ENCODE measurements at regions not wholly inside any gene's neighbourhood (a gene's known extent, or its start where the extent isn't known, plus 50 kb on each side); places are given as distances from the start of the nearest gene placed in this dataset.
A peak's percentile ranks its signal among the peaks of the same experiment; 100 is the strongest.
"Not testable (repeated sequence)": the region's sequence is repeated elsewhere in the genome, so short reads cannot be mapped to it uniquely, and the experiment has no call there.

DNA sequence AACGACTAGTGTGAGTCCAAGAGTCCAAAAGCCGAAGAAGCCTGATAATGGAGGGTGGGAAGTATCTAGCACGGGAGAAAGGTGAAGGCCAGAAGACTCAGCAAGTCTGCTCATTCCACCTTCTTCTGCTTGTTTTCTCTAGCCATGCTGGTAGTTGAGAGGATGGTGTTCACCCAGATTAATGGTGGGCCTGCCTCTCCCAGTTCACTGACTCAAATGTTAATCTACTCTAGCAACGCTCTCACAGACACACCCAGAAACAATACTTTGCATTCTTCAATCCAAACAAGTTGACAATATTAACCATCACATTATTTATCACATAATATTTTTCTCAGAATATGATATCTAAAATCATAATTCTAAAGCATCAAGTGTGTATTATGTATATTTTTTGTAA, 1055.1 kb upstream of the PCDH10 start:
- no peak for DNase-seq (ENCODE audit: low spot score)

DNA sequence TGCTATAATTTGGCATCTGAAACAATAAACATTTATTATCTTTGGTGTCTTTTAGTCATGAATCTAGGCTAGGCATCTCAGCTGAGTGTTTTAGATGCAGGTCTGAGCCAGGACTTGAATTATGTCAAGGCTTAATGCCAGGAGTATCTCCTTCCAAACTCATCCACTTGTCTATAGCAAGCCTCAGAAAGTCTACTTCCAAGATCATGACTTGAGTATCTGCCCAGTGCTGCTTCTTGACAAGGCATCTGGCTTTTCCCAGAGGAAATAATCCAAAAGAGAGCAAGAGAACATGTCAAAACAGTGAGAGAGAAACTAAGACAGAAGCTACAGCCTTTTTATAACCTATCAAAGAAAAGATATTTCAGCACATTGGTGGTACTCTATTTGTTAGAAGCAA, 1052.1 kb upstream of the PCDH10 start:
- DNase-seq (ENCODE audit: low spot score) = no peak

DNA sequence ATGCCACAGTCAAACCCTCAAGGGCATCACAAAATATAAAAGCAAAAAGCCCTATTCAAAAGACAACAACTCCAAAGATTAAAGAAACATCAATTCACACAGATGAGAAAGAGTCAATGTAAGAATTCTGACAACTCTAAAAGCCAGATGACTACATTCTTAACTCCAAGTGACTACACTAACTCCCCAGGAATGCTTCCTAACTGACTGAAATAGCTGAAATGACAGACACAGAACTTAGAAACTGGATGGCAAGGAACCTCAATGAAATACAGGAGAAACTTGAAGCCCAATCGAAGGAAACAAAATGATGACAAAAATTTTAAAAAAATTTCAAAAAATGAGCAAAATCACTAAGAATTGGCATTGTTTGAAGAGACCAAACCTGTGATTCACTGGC, 1047.6 kb upstream of the PCDH10 start:
- DNase-seq (ENCODE audit: low spot score) = no peak

DNA sequence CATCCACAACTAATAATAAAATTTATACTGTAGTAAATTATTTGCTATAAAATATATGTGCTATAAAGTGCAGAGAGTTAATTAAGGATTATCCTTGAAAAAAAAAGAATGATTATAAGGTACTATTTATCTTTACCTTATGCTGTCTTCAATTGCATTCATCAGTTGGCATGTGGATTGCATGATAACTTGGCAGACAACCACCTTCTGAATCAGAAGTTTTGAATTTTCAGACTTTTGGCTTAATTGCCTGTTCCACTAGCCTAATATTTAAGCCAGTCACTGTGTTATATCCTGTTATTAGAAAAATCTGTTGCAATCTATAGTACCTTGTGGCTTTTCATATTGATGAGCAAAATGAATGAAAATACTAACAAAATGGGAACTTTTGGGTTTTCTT, 1040.3 kb upstream of the PCDH10 start:
- DNase-seq (ENCODE audit: low spot score) = no peak

DNA sequence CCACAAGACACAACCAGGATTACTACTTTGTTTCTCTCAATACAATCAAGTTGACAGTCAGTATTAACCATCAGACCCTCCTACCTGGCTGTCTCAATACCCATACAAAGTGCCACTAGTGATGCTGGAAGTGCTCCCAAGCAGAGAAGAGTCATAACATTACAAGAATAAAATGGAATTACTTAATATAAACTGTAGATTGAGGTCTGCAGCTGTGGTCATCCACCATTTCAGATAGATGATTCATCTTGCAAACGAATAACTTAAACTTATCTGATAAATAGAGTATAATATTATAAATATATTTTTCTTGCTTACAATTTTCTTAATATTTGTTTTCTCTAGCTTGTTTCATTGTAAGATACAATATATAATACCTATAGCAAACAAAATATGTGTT, 1034.2 kb upstream of the PCDH10 start:
- DNase-seq (ENCODE audit: low spot score) = no peak

DNA sequence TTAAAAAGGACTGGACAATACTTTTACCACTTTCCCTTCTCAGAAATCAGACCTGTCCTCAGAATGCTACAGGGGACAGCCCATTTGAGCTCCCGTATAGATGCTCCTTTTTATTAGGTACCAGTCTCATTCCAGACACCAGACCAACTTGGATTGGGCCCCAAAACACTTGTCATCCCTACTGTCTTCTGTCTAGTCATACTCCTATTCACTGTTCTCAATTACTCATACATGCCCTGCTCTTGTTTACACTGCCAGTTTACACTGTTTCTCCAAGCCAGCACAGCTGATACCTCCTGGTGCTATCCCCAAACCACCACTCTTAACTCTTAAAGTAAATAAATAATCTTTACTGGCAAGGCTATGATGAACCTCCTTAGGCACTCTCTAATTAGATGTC, 1026.4 kb upstream of the PCDH10 start:
- not testable (repeated sequence) for DNase-seq (ENCODE audit: low spot score)

DNA sequence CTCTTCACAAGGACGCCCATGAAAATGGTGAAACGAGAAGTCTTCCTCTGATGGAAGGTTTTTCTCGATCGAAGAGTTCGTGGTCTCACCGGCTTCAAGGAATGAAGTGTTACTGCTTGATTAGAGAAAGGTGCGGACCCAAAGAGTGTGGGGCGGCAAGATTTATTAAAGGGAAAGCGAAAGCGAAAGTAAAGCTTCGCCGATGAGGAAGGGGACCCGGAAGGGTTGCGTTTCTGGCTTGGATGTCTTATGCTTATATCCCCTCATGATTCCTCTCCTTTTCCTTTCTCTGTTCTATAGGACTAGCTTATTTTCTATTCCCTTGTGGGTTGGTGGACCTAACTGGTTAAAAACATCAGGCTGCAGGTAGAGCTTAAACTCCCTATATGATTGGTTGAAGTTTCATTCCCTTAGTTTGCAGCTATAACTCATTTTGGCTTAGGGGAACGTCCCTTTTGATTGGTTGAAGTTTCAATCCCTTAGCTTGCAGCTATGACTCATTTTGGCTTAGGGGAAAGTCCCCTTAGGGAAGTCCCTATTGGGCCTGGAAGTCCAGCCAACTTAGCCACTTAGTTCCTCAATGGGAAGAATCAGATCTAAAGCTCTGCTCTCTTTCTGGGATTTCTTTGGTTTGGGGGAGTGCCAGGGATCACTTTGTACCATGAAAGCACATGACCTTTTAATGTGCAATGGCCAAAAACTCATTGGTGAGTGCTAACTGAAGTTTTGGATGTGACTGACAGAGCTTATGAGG, 1025.0 kb upstream of the PCDH10 start:
- peak; percentile 2 for DNase-seq (ENCODE audit: low spot score)

DNA sequence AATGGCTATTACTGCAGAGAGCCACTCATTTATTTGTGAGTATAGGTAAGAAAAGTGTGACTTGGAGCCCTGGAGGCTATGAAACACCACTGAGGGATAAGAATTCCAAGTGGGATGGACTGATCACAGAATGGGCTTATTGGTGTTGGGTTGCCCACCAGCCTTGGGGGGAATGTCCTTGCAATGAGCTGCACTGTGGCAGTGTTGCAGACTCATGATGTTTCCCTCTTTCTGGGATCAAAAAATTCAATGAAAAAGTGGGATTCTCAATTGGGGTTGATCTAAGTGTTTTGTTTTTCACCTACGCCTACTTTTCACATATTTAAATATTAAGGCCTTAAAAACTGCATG, 1024.5 kb upstream of the PCDH10 start:
- no peak for DNase-seq (ENCODE audit: low spot score)

DNA sequence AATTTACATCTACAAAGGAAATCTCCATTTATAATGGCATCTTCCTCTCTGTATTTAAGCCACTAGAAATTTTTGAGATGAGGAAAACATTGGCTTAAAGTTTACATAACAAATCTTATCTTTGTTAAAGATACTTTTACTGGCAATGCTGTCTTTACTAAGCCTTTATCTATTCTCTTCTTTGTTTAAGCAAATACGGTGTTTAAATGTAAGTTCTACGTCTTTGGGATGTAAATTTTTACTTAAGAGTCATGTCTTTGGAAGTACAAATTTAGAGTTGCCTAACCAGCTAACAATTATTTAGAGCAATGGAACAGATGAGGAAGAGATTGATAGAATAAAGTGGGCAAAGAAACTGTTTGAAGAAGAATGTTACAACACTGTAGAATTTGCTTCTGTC, 1024.0 kb upstream of the PCDH10 start:
- DNase-seq (ENCODE audit: low spot score) = no peak

DNA sequence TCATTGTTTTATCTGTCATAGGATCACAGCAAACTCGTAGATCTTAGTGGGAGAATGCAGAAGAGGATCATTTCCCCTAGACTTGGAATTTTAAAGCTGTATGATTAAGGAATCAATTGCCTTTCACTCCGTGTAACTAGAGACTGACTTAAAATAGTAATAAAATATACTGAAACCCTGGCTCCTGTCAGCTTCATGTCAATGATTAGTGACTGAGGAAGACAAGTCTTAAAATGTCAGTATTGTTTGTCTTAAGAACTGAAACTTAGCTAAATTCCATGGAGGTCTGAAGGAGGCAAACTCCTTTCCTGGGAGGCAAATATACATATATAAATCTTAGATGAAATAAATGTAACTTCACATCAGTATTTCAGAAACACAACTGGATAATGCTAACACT, 1016.7 kb upstream of the PCDH10 start:
- DNase-seq (ENCODE audit: low spot score) = no peak

DNA sequence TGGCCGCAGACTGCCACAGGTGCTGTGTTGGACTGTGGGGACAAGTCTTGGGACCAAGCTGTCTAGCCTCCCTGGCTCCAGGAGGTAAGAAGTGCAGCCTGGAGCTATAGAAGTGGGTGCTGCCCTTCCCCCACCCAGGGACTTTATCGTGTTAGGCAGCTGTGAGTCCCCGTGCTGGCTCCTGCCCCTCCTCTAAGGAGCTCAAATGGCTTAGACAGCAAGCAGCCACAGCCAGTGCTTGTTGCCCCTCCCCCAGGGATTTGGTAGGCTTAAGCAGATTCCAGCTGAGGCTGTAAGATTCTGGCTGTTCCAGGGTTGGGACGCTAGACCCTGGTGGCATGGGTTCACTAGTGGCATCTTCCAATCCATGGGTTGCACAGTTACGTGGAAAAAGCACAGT, 979.4 kb upstream of the PCDH10 start:
- DNase-seq (ENCODE audit: low spot score) = no peak

DNA sequence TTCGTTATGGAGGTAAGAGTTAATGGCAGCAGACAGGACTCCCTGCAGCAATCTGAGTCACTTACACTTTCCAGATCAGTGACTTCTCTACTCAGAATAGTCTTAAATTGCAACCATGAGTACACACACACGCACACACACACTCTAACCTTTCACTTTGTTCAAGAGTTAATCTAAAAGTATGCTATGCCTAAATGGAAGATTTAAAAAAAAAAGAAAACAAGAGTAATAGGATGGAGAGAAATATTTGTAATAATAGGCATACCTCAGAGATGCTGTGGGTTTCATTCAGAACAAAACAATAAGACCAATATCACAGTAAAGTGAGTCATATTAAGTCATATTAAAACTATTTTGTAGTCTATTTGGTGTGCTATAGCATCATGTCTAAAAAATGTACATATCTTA, 969.1 kb upstream of the PCDH10 start:
- no peak for DNase-seq (ENCODE audit: low spot score)

DNA sequence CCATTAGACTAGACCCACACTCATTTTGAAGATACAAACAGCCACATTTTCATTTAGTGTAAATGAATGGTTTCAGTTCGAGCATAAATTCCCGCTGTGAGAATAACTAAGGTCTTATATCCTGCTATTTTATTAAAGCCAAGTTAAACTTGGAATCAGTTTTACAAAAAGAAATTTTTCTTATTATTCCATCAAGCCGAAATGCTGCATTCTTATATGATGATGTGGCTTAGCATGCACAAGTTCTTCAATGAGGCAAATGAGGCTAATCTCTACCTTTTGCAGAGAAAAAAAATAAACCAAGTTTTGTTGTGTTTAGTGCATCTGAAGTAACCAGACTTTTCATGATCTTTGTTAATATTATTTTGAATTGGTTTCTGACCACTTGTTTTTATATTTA, 953.9 kb upstream of the PCDH10 start:
- no peak for DNase-seq (ENCODE audit: low spot score)

DNA sequence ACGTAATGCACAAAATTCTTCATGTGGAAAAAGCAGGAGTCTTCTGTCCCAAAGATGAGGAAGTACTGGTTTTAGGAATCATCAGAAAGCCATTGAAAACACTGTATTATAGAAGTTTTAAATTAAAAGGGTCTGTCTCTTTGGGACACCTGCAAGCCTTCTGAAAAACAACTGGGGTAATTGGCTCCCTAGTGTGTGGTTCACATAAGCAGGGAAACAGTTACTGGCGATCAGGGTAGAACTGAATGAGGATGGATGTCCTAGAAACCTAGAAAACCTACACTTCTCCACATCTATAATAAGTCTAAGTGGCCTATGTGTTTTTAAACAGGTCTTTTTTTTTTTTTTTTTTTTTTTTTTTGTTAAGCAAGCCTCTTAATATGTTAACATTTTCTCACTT, 945.5 kb upstream of the PCDH10 start:
- no peak for DNase-seq (ENCODE audit: low spot score)

DNA sequence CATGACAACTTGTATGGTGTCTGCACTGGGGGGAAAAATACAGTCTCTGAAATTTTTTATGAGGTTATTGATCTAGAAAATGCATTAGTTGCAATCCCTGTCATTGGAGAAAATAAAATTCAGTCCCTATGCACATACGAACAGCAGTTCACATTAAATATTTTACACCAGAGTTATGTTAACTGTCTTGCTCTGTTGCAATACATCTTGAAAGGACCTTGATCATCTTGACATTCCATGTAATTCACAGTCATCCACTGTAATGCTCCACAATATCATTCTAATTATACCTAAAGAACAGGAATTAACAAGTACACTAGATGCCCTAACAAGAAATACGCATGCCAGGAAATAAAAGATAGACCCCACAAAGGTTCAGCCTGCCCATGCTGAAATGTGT, 934.6 kb upstream of the PCDH10 start:
- no peak for DNase-seq (ENCODE audit: low spot score)

DNA sequence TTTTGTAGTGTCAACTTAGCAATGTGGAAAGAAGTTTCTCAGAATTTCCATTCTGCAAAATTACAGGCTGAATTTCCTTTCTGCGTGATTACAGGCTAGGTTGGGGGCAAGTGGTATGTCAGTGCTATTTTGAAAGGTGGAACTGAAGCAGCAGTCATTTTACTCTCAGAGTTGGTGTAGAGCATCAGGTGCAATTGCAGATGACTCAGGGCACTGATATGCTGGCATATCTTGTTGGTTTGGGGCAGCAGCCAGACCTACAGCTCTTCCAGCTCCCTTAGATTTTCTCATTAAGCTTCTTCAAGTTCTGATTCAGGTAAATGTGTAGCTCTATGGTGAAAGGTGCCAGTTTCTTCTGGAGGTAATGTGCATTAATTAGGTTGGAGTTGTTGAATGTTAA, 930.7 kb upstream of the PCDH10 start:
- no peak for DNase-seq (ENCODE audit: low spot score)

DNA sequence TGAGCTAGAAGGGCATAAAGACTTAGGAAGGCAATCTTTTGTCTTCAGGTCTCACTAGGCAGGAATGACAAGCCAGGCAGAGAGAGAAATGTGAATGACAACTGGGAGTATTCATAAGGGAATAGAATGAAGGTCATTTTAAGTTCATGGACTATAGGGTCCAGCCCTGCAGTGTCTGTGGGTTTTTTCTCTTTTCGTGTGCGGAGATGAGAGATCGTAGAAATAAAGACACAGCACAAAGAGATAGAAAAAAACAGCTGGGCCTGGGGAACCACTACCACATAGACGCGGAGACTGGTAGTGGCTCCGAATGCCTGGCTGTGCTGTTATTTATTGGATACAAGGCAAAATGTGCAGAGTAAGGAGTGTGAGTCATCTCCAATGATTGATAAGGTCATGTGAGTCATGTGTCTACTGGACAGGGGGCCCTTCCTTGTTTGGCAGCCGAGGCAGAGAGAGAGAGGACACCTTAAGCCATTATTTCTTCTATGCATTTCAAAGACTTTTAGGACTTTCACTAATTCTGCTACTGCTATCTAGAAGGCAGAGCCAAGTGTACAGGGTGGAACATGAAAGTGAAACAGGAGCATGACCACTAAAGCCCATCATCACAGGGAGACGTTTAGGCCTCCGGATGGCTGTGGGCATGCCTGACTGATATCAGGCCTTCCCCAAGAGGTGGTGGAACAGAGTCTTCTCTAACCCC, 921.8 kb upstream of the PCDH10 start:
- DNase-seq (ENCODE audit: low spot score) = no peak

DNA sequence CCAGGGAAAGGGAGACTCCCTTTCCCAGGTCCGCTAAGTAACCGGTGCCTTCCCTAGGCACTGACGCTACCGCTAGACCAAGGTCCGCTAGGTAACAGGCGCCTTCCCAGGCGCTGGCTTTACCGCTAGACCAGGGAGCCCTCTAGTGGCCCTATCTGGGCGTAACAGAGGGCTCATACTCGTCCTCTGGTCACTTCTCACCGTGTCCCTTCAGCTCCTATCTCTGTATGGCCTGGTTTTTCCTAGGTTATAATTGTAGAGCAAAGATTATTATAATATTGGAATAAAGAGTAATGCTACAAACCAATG, 921.3 kb upstream of the PCDH10 start:
- peak; percentile 13 for DNase-seq (ENCODE audit: low spot score)

DNA sequence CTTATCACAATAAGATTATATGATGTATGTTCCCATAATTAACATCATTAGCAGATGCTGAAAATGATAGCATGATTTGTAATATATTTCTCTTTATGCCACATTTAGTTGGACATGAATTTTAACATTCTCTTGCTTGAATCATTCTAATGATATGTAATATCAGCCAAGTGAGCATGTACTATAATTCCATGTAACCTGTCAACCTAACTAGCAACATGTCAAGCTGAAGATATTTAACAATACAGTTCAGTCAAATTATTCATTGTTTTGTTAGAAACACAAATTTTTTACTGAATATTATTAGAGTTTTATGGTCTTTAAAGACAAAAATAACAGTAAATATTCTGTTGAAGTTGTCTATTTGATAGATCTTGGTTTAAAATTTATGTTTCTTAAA, 920.4 kb upstream of the PCDH10 start:
- DNase-seq (ENCODE audit: low spot score) = no peak

DNA sequence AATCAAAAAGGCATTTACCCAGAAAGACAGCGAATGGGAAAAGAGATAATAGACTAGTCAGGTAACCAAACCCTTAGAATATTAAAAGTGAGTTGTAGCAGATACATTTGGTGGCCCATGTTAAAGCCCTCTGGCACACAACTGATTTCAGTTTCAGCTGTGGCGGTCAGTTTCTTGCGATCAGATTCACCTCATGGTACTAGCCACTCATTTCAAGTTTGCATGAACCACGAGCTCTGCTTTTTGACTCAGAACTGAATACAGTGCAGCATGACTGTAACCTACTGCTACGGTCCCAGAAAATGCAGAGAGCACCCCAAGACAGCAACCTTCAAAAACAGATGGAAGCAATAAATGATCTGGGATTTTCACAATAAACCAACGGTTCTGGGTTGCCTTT, 919.1 kb upstream of the PCDH10 start:
- DNase-seq (ENCODE audit: low spot score) = no peak

DNA sequence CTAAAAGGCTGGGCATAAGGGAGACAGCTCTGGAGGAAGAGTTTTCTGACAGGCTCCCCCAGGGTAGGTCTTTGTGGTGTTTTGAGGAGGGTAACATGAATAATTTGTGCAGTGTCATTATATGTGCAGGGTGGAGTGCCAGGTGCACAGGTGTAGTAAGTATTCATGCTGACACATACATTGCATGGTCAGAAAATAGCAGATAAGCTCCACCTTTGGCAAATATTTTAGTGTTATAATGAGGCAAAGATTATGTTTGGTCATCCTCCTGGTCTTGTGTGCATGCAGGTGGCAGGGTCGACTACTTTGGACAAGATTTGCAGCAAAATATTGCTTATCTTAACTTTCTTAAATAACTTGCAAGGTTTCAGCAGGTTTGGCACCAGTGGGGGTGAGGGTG, 910.4 kb upstream of the PCDH10 start:
- no peak for DNase-seq (ENCODE audit: low spot score)

DNA sequence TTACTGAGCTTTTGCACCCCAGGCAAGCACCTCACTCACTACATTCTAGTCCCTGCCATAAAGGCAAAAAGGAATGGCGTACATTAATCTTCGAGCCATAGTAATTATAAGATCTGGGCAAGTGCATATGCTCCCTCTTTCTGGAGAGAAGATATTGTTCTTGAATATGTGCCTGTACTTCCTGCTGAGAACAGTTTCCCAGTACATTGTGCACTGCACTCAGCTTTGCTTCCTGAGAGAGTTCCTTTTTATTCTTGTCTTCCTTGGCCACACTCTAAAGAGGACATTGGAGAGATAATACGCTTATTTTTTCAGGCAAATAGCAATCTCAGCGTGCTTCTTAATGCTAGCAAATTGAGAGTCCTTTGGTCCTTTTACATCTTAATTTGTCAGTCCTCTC, 909.0 kb upstream of the PCDH10 start:
- no peak for DNase-seq (ENCODE audit: low spot score)

DNA sequence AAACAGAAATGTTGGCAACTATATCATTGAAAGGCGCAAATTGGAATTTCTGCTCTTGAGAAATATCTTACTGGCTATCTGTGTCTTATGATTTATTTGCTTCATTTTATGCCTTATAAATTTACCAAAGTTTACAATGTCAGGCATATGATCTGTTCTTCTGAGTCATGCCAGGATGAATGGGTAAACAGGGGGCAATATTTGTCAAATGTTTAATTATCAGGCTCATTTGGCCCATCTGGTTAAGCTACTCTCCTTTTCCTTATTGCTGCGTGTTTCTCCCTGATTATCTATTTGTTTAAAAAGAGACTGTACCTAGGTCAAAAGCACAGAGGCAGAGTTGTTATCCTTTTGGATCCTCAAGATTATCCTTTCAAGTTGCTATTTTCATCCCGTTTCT, 903.8 kb upstream of the PCDH10 start:
- no peak for DNase-seq (ENCODE audit: low spot score)

DNA sequence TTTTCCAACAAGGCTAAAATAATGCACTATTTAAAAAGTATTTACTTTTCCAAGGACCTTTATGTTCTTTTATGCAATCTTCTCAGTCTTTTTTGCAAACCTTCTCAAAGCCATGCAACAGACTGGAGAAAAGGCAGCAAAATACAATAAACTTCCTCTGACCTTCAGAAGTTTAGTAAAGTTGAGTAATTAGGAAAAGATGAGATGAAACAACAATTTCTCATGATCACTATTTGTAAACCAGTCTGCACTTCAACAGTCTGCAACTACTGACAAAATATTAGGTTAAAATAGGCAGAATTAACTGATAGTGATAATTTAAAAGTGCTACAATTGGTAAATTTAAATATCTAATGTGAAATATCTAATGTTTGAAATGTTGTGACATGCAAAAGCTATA, 884.9 kb upstream of the PCDH10 start:
- DNase-seq (ENCODE audit: low spot score) = no peak
